ENCODE measurements at regions not wholly inside any gene's neighbourhood (a gene's known extent, or its start where the extent isn't known, plus 50 kb on each side); places are given as distances from the start of the nearest gene placed in this dataset.

DNA sequence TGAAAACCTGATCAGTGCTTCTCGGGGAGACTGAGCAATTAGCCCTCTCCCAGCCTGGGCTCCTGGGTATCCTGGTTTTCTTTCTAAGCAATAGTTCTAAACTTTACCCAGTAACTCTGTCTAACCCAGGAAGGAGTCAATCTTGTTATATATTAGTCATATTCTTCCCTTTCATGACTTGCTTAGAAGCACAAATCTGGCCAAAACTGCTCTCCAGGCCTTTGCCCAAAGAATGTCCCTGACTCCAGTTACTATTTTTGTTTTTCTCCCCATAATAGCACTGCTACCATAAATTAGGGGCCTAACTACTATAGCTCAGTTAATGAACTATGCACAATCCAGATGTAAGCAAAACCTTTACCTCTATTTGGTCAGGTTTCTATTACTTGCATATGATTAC is 355.8 kb upstream of the HTR2A start:
- TF ChIP-seq CTCF (IDR thresholded peaks at IDR 0.05): no peak
- TF ChIP-seq POLR2A (IDR thresholded peaks at IDR 0.05): no peak
- TF ChIP-seq POLR2AphosphoS5 (IDR thresholded peaks at IDR 0.05): no peak
- TF ChIP-seq EP300 (IDR thresholded peaks at IDR 0.05): no peak

All from sigmoid colon (tissue), 4 donors.